HuH-7 (cell line): ENCODE measurements at regions not wholly inside any gene's neighbourhood (a gene's known extent, or its start where the extent isn't known, plus 50 kb on each side); places are given as distances from the start of the nearest gene placed in this dataset.
A peak's percentile ranks its signal among the peaks of the same experiment; 100 is the strongest.

ENCODE experiments used
- DNase-seq: peaks from one replicate; pipeline ENCODE4 v3.0.0; 2011; ENCODE audit warnings: low spot score

DNA sequence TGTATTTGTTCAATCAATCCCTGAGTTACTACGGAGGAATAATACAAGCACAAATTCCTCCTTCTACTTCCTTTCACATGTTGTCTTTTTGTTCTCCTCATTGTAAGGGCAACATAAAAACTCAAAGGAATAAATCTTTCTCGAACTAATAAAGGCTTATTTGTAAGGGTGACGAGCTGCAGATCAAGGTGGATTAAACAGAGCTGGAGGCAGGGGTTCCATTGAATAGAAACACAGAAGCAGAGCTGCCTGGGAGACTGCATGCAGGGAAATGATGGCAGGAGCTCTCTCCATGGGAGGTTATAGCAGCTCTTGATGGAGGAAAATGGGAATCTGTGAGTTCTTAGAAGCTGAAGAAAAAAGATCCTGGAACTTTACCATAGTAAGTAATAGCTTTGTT, 160.2 kb downstream of the CYYR1 start:
- DNase-seq, result no peak

DNA sequence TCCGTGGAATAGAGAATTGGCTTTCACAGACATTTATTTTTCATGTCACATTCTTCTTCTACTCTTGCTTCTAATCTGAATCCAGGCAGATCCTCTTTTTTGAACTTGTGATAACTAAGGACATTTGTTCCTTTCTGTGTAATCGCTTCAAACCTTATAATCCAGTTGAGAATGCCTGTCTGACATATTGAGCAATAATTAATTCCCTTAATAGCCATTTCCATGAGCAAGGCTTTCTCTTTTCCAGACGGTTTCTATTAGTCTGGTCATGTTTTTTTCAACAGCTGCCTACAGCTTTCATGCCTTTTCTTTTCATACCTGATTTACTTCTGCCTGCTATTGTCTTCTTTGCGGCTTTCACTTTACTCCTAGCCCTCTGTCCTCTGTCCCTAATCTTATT, 163.4 kb downstream of the CYYR1 start:
- no peak for DNase-seq

DNA sequence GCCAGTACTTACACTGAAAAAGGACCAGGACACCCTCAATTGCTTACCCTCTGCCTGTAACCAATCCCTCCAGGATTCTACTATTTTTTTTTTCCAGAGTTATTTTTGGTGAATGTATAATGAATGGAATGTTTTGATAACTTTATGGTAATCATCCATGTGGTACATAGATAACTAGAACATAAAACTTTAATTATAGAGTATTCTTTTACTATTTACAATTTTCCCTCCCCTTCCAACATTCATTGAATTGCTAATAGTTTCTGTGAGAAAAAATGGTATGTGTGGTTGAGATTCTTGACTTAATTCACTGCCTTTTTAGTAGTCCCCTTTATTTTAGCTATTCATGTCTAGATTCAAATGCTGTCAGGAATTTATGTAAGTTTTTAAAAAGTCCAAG, 164.6 kb downstream of the CYYR1 start:
- DNase-seq, result no peak

DNA sequence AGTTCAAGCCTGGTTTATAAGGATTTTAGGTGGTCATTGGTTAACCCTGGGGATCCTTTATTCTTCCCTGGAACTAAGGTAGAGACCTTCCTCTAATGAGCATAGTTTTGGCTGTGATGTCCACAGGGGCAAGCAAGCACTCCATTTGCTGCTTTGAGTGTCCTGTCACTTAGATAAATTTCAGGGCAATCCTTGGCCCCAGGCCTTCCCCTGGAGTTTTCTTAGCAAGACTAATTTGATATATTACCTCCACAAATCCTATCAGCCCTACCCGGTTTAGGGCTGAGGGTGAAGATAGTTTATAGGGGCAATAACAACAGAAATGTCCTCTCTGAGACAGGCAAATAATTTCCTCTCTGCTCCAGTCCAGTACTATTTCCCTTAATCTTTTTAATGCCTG, 166.6 kb downstream of the CYYR1 start:
- no peak for DNase-seq

DNA sequence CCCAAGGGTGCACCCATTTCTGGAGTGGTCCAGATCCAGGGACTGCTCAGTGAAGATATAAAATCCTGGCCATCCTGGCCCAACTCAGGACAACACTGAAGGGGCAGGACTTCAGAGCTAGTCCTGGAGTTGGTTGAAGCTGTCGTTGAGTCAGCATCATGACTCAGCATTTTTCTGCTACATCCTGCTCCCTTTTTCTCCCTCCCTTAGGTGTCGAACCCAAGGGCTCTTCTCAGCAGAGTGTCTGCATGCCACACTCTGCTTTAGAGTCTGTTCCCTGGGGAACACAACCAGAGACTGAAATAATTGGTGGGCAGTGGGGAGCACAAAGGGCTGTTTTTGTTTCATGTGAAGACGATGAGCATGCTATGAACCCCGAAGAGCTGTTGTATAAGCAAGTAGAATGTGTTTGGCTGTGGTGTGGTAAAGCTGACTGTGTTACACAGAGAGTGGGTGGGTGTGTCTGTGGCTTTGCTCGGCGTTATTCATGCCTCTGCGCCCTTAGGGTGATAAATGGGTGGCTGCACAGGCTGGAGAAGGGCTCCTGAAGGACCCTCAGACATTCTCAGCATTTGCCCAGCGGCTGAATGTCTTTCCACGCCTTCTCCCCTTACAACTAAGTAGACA, 167.2 kb downstream of the CYYR1 start:
- peak; percentile 1 for DNase-seq

DNA sequence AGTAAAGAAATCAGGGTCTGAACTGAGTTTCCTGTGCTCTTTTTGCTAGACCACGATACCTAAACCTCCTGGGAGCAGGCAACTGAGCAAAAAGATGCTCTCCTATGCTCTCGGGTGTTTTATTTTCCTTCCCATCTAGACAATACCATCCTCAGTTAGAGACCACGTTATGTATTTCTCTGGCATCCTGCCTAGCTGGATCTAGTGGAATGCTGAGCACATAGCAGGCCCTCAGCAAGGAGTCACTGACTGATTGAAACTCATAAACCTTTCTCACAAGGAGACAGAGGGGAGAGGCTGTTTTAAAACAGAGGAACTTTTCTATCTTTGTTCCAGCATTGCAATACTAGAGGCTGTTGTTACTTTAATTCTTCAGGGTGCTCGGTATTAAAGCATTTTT, 168.0 kb downstream of the CYYR1 start:
- DNase-seq, result no peak

DNA sequence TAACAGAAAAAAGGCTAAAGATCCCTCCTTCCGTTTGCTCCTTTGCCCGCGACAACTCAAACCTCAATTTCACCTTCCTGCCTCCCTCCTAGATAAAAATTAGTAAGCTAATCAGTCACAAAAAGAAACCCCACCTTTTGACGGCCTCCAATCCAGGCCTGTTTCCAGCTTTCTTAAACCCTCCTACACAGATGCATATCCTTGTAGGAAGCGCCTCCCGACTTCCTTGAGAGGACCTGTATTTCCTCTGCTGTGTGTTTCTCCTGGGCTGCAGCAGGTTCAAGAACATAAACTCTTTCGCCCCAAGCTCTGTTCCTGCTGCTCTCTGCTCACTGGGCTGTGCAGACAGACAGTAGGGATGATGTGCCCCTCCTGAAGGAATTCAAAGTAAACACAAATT, 168.8 kb downstream of the CYYR1 start:
- DNase-seq, result no peak

DNA sequence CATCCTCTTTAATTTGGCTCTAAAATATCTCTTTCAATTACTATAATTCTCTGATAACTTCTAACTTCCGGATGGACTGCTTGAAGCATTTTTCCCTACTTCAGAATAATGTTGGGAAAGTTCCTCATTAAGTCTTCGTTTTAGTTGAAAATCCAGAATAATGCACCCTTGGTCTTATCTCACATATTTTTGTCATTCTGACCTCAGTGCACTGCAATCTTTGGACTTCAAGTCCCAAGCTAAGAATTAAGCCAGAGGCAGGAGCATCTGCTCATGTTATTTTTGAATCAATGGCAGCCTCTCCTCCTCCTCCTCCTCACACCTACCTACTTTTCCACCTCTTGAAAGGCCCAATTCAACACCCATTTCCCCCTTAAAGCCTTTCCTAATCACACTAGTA, 169.8 kb downstream of the CYYR1 start:
- no peak for DNase-seq

DNA sequence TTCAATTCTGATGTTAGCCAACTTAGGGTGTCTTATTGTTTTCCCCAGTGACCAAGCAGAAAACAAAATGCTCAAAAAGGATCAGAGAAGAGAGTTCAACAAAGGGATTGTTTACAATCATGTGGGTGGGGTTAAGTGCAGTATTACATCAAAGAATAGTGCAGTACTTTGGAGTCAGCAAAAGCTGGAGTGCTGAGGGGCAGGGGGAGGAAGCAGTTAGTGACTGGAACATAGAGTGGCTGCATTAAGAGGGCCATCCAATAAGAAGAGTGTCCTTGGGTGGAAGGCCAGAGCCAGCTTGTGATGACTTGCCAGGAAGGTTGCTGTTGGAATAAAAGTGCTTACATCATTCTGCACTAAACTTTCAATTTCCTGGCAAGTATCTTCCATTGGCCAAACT, 175.5 kb downstream of the CYYR1 start:
- no peak for DNase-seq

DNA sequence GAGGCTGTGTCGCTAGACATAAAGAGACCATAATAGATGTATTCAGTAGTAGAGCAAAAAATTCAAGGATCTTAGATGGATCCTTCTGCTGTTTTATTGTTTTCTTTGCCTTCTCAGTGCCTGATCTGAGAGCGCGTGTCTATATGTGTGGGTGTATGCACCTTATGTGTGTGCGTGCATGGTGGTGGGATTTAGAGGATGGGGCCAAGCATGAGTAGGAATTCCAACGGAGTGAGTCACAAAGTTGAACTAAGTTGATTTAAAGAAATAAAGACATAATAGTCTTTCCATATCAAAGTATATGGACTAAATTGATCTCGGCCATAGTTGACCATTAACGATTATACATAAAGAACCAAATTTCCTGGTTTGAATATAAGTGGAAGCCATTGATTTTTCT, 178.7 kb downstream of the CYYR1 start:
- no peak for DNase-seq

DNA sequence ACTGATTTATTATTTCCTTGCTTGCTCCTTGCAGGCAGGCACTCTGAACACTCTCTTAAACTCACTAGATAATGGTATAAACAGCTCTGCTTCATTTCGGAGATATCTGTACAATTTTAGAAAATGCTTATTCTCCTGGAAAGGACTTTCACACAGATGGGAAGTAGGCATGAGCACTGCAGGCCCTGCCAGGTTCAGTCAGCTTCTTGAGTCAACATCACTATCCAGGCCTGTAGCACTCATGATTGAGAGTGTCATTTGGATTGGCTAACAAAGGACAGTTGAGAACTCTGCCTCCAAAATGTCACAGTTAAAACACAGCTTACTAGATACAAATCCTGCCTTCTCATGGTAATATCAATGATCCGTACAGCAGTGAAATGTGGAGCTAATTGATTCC, 181.9 kb downstream of the CYYR1 start:
- no peak for DNase-seq

DNA sequence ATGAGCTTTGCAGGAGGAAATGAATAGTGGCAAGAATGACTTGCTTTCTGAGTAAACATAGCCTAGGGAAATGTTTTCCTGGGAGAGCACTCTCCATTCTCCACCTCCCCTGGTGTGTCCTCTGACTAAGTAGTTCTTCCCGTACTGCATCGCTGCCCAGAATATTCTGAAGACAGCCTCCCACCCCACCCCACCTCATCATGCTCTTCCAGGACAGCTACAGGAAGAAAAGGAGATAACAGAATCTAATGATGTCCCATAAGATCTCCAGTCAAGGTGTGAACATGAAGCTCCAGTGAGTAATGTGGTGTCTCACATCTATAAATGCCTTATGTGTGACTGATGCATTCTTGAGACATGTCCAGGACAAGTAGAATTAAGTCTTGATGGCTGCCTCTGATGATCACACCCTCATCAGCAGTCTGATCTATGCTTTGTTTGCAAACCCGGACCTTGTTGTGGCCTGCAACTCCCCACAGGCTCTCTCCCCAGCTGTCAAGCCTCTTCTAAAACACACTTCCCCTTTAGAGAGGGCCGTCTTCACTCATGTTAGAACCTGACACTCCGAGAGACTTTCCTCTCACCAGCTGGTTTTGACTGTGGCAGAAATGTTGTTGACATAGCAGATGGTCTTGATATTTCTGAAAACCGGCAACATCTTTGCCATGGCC, 183.0 kb downstream of the CYYR1 start:
- DNase-seq, result no peak

DNA sequence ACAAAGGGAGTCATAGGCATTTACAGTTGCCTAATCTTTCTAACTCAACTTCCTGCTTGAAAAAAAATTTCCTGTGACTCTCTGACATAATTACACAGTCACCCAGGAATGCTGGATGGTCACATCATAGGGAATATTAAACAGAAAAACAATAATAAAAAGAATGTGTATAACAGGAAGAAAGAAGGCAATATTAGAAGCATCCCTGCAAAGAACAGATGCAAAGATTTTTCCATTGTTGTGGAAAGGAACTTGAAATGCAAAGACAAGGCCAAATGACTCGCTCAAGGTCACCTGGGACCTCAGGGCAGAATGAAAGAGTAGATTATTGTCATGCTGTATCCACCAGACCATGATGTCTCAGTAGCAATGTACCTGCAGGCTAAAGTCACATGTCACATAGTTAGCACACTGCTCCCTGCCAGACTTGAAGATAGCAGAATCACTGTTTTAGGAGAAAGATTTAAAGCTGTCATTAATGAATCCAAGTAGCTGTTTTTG, 184.3 kb downstream of the CYYR1 start:
- DNase-seq, result no peak

DNA sequence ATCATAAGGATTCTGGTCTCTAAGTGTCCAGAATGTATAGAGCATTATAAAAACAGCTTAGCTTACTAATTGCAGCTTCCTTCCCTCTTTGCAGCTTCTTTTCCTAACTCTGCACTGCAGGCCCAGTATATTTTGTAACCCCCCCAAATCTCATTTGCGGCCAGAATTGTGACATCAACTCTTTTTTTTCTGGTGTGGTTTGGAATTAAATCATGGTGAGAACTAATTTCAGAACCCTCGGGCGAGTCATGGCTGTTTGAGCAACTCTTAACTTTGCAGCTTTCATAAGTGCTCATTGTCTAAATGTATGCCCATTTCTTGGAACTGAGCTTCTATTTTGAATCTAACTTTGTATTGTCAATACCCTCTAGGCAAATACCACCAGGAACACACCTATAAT, 187.4 kb downstream of the CYYR1 start:
- DNase-seq, result no peak

DNA sequence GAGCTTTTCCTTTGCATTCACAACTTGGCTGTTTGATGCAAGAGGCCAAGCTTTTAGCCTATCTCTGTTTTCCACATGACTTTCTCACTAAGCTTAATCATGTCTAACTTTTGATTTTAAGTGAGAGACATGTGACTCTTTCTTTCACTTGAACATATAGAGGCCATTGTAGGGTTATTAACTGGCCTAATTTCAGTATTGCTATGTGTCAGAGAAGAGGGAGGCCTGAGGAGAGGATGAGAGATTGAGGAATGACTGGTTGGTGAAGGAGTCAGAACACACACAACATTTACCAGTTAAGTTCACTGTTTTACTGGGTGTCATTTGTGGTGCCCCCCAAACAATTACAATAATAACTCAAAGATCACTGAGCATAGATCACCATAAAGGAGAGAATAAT, 193.5 kb downstream of the CYYR1 start:
- DNase-seq, result no peak

DNA sequence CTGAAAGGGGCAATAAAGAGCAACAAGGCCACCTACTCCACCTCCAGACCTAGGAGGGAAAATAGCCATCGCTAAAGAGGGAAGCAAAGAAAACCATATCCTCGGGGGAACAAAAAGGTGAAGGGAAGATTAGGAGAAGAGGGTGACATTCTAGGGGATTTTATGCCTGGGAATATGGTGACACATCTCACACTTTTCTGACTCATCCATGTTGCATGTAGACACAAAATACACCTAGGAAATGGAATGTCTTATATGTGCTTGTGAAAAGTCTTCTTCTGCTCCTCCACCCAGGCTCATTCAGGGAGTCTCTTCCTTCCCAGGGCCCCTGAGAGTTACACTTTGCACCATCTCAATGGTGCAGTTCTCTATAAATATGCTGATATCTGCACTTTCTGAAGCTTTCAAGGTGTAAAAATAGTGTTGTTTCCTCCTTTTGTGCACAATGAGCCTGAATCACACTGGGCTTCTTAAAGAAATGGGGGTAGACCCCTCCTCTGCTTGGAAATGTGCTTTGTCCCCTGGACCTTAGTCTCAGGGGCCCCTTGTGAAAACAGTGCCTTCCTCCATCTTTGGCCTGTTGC, 195.9 kb downstream of the CYYR1 start:
- DNase-seq, result no peak

DNA sequence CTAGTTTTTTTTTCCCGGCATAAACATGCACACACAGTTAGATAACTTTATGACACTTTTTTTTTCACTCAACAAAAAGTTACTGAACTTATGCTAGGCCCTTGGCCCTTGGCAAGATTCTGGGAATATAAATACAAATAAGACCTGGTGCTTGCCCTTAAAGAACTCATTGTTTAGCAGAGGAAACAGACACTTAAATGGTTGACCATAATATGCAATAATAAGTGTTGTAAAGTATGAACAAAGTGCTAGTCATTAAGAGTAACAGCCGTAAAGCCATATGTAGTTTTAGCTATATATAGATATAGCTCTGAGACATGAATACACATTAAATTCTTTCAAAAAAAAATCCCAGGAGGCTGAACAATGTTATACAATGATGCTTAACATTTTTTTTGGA, 198.3 kb downstream of the CYYR1 start:
- no peak for DNase-seq

DNA sequence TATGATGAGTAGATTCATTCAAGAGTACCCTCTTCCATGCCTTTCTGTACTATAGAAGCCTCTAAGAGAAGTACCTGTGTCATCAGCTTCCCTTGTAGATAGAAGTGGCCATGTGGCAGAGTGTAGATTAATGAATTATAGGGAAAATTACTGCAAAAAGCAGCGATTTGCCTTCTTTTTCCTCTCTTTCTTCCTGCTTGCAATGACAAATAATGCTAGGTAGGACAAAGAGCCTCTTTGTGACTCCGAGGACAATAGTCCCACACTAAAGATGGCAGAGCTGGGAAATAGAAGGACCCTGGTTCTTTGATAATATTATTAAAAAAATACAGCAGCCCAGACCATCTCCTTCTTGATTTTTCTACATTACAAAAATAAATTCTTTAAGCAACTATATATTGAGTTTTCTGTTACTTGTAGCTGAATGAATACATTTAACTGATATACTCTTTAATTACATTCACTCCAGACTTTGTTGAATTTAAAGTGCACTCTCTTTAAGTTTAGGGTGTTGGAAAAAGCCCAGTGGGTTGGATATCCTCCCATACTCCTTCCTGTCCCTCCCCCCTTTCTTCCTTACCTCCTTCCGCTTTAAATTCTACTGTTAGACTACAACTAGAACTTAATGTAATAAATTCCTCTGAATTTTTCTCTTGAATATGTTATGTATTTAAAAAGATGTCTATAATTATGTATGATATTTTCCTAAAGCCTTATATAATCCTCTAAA, 198.2 kb upstream of the APP start:
- no peak for DNase-seq

DNA sequence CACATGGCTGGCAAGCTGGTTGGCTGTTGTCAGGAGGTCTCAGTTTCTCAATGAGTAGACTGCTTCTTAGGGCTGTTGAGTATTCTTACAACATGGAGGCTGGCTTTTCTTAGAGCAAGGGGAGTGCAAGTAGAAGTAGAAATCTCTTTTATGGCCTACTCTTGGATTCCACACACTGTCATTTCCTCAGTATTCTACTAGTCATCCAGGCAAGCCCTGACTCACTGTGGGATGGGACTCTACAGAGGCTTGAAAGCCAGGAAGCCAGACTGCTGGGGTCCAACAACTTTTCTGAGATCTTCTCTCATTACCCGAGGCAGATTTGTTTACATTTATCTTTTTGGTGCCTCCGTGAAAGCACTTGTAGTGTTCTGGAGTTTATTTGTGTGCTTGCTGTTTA, 196.2 kb upstream of the APP start:
- DNase-seq, result no peak

DNA sequence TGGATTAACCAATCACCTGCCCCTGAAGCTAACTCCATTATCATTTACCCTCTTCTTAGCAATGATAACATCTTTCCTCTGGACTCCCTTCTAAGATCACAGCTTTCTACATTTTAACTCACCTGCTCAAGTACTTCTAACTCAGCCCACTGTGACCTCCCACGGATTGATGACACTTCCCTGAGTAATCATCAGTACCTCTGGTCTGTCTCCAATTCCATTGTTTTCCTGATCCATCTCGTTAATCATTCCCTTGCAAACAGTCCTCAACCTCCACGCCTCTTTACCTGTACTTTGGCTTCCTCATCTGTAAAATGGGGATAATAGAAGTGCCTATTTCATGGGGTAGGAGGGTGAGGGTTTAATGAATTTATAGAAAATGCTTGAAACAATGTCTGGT, 195.3 kb upstream of the APP start:
- no peak for DNase-seq

DNA sequence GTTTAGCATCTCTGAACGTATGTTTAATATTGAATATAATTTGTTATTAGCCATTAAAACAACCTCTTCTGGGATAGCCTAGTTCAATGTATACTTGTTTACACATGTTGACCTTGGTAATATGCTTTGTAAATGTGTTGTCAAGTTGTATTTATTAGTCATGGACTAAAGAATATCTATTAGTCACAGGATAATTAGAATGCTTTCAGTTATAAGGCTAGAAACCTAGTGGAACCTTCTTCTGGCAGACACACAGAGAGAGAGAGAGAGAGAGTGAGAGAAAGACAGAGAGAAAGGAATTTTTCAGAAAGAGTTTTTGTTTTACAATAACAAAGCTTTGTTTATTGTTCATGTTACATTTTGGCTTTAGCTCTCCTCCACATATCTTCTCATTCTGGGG, 181.1 kb upstream of the APP start:
- DNase-seq, result no peak

DNA sequence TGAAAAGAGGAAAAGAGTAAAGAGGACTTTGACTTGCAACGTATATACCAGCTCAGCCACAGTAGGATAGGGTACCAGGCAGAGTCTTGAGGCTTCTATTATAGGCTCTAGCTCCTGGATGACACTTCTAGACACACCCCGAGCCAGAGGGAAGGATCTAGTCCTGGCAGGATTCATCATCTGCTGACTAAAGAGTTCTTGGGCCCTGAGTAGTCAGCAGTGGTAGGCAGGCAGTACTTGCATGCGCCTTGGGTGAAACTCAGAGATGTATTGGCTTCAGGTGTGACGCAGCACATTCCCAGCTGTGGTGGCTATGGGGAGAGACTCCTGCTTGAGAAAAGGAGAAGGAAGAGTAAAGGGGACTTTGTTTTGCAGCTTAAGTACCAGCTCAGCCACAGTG, 162.3 kb upstream of the APP start:
- DNase-seq, result no peak
